Activated T-helper 1 cell treated with Interleukin-2 at 50 U/mL for 16 hours (primary cell): ENCODE measurements at regions not wholly inside any gene's neighbourhood (a gene's known extent, or its start where the extent isn't known, plus 50 kb on each side); places are given as distances from the start of the nearest gene placed in this dataset.

Experiments used
- DNase-seq: peaks from one replicate; pipeline ENCODE4 v3.0.0-alpha.2; 2020; ENCODE audit warnings: low read depth

- DNase-seq, result no peak
These were observed 241.4 kb downstream of the EDEM1 start for GRCh38 chr3:5428607-5429516.

GRCh38 chr3:5429517-5429890 is 242.0 kb downstream of the EDEM1 start:
- no peak for DNase-seq

GRCh38 chr3:5430701-5431100 is 243.2 kb downstream of the EDEM1 start:
- no peak for DNase-seq

GRCh38 chr3:5431146-5431545 is 243.6 kb downstream of the EDEM1 start:
- no peak for DNase-seq

- DNase-seq, result no peak
These were observed 244.4 kb downstream of the EDEM1 start for GRCh38 chr3:5431811-5432378.

- DNase-seq, result no peak
These were observed 249.8 kb downstream of the EDEM1 start for GRCh38 chr3:5437296-5437782.

GRCh38 chr3:5437783-5438323 is 250.3 kb downstream of the EDEM1 start:
- DNase-seq, result no peak

GRCh38 chr3:5441401-5441800 is 253.9 kb downstream of the EDEM1 start:
- DNase-seq, result no peak

- DNase-seq, result no peak
These were observed 254.7 kb downstream of the EDEM1 start for GRCh38 chr3:5442106-5442785.

- no peak for DNase-seq
These were observed 255.3 kb downstream of the EDEM1 start for GRCh38 chr3:5442786-5443138.

- DNase-seq, result no peak
These were observed 256.7 kb downstream of the EDEM1 start for GRCh38 chr3:5444253-5444652.

- no peak for DNase-seq
These were observed 258.2 kb downstream of the EDEM1 start for GRCh38 chr3:5445676-5446201.

GRCh38 chr3:5448246-5448645 is 260.7 kb downstream of the EDEM1 start:
- DNase-seq, result no peak

- no peak for DNase-seq
These were observed 261.3 kb downstream of the EDEM1 start for GRCh38 chr3:5448816-5449215.

- no peak for DNase-seq
These were observed 268.7 kb downstream of the EDEM1 start for GRCh38 chr3:5456199-5456598.

- DNase-seq, result no peak
These were observed 271.0 kb downstream of the EDEM1 start for GRCh38 chr3:5458526-5458925.

GRCh38 chr3:5462086-5462485 is 274.6 kb downstream of the EDEM1 start:
- no peak for DNase-seq

GRCh38 chr3:5463991-5464390 is 276.5 kb downstream of the EDEM1 start:
- no peak for DNase-seq

- DNase-seq, result no peak
These were observed 277.1 kb downstream of the EDEM1 start for GRCh38 chr3:5464649-5465048.

GRCh38 chr3:5465183-5465582 is 277.7 kb downstream of the EDEM1 start:
- no peak for DNase-seq

- DNase-seq, result no peak
These were observed 278.6 kb downstream of the EDEM1 start for GRCh38 chr3:5466065-5466464.

GRCh38 chr3:5466717-5467116 is 279.2 kb downstream of the EDEM1 start:
- no peak for DNase-seq

- no peak for DNase-seq
These were observed 286.0 kb downstream of the EDEM1 start for GRCh38 chr3:5473471-5473870.
